Thyroid gland (tissue), 4 donors: ENCODE measurements at regions not wholly inside any gene's neighbourhood (a gene's known extent, or its start where the extent isn't known, plus 50 kb on each side); places are given as distances from the start of the nearest gene placed in this dataset.

ENCODE experiments used
- CTCF ChIP-seq, 6 experiments: fragments of 200-600 bp in 3 of 6; fragments of 450-650 bp in 3 of 6; sonication (generic) in 3 of 6; IDR thresholded peaks; one replicate each; pipeline ENCODE4 v1.5.1; 2016 to 2019; ENCODE audit warnings: antibody characterized with exemption in 6 of 6, mild to moderate bottlenecking in 2 of 6, inconsistent platforms in 1 of 6, moderate library complexity in 1 of 6
- POLR2A ChIP-seq, 2 donors: fragments of 450-650 bp; IDR thresholded peaks; one replicate each; pipeline ENCODE4 v1.6.1; 2017; ENCODE audit warnings: antibody characterized with exemption in 2 of 2, mild to moderate bottlenecking in 2 of 2, moderate library complexity in 1 of 2

DNA sequence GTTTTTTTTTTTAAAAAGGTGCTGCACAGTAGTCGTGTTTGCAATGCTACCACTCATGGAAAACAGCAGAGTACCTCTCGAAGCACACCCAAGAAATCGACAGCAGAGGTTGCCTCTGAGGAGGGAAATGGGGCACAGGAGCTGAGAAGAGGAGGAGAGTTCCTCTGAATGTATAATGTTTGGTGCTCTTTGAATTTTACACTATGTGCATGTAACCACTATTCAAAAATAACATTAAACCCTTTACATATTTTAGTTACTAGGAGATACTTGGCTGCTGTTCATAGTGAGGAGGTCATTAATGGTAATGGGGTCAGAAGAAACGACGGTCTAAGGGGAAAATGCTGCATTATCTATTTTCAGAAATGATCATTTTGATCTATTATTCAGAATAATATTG is 129.4 kb upstream of the CLEC14A start:
- TF ChIP-seq POLR2A (IDR thresholded peaks at IDR 0.05), result no peak
- no peak for TF ChIP-seq CTCF (IDR thresholded peaks at IDR 0.05)
